GM23338 (cell line): ENCODE measurements at regions not wholly inside any gene's neighbourhood (a gene's known extent, or its start where the extent isn't known, plus 50 kb on each side); places are given as distances from the start of the nearest gene placed in this dataset.

Experiments
- CREB1 ChIP-seq: fragments of 250-450 bp; sonication (Bioruptor Pico); IDR thresholded peaks from 2 replicates; pipeline ENCODE4 v1.5.0; 2020; ENCODE audit warnings: low read depth, mild to moderate bottlenecking, moderate library complexity
- CTCF ChIP-seq, 2 experiments: fragments of 200-600 bp in 1 of 2; sonication (generic) in 1 of 2; conservative IDR thresholded peaks; 2 replicates each; pipeline versions ENCODE4 v1.5.1 to v1.6.1; 2016 to 2017; ENCODE audit warnings: antibody characterized with exemption in 2 of 2, low read depth in 2 of 2, mild to moderate bottlenecking in 2 of 2, moderate library complexity in 1 of 2

GRCh38 chr1:232890340-232890943, 60.0 kb upstream of the NTPCR start:
- no peak for TF ChIP-seq CREB1 (CRISPR knock-in tag)
- TF ChIP-seq CTCF (conservative IDR thresholded peaks at IDR 0.05; ENCODE audit: low read depth in 2 of 2): no peak
